ENCODE measurements at regions not wholly inside any gene's neighbourhood (a gene's known extent, or its start where the extent isn't known, plus 50 kb on each side); places are given as distances from the start of the nearest gene placed in this dataset.

DNA sequence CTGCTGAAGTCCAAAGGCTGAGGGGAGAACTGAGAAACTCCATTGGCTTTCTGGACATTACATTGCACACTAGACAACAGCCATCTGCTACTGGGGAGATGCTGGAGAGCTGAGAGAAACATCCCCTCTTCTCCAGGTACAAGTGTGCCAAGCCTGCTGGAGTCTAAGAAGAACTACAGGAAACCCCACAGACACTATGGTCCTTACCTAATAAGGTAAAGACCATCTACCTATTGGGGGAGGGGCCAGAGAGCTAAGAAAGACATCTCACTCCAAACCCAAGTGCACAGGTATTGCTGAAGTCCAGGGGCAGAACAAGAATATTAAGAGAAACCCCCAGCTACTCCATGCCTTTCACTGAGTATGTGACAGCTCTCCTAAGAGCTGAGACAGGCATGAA, 338.7 kb upstream of the NCKAP5 start:
- TF ChIP-seq, protein P1, sequence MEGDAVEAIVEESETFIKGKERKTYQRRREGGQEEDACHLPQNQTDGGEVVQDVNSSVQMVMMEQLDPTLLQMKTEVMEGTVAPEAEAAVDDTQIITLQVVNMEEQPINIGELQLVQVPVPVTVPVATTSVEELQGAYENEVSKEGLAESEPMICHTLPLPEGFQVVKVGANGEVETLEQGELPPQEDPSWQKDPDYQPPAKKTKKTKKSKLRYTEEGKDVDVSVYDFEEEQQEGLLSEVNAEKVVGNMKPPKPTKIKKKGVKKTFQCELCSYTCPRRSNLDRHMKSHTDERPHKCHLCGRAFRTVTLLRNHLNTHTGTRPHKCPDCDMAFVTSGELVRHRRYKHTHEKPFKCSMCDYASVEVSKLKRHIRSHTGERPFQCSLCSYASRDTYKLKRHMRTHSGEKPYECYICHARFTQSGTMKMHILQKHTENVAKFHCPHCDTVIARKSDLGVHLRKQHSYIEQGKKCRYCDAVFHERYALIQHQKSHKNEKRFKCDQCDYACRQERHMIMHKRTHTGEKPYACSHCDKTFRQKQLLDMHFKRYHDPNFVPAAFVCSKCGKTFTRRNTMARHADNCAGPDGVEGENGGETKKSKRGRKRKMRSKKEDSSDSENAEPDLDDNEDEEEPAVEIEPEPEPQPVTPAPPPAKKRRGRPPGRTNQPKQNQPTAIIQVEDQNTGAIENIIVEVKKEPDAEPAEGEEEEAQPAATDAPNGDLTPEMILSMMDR (IDR thresholded peaks at IDR 0.05): no peak
- TF ChIP-seq POLR2A (IDR thresholded peaks at IDR 0.05) (no peak), POLR2AphosphoS5 (IDR thresholded peaks at IDR 0.05) (no peak)

All from upper lobe of left lung (tissue), 4 donors.